ENCODE measurements at regions not wholly inside any gene's neighbourhood (a gene's known extent, or its start where the extent isn't known, plus 50 kb on each side); places are given as distances from the start of the nearest gene placed in this dataset.

DNA sequence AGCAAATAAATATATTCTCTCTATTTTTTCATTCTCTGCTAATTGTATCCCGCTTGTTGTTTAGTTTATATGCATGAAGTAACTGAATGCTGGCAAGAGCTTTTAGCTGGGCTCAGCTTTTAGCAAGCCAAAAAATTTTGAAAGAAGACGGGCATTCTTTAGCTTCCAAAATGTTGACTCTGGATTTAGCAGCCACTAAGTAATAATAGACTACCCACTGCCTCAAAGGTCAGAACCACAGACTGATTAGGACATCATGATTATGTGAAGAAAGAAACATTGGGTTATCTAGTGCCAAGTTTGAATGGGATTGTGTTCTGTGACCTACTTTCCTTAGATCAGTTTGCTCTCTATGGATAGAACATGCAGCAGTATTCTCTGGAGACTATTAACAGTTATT, 80.3 kb upstream of the DPH5 start:
- intact Hi-C loops (cut with micrococcal nuclease; ENCODE audit: unreplicated experiment): no loop called here
- H3K4me1 ChIP-seq (ENCODE audit: control insufficient read depth, insufficient read depth, low read length): no peaks in the 10 kb centered on the region
- no peak for DNase-seq (ENCODE audit: low read depth, low spot score)
- H3K4me3 ChIP-seq (ENCODE audit: low read depth in 2 of 2, low read length in 2 of 2): no peak overlapping the region
- H3K27me3 ChIP-seq (ENCODE audit: control insufficient read depth, insufficient read depth, low read length): no peaks in the 10 kb centered on the region
- in situ Hi-C loops (cut with HindIII; ENCODE audit: low pct_unique_long_range_greater_than_20kb, low sequenced_read_pairs): no loop called here
- ChIA-PET CTCF (no interaction called here), POLR2A (no interaction called here)
- no peak overlapping the region for H3K27ac ChIP-seq (ENCODE audit: low read length)
- H3K36me3 ChIP-seq (ENCODE audit: control insufficient read depth, insufficient read depth, low read length): no peaks in the 10 kb centered on the region
- no peak for ATAC-seq
- no peaks in the 10 kb centered on the region for H3K9me3 ChIP-seq (ENCODE audit: control insufficient read depth, insufficient read depth, low read depth, low read length)
- BruUV-seq (replicated peaks): no TSS peak
- TF ChIP-seq POLR2AphosphoS5 (IDR thresholded peaks at IDR 0.05; ENCODE audit: low read depth, low read length) (no peak), SIN3A (IDR thresholded peaks at IDR 0.05; ENCODE audit: borderline replicate concordance, insufficient read depth, low read depth, low read length) (no peak), TCF7L2 (IDR thresholded peaks at IDR 0.05; ENCODE audit: low read depth, low read length) (no peak)
- TF ChIP-seq, protein P1, sequence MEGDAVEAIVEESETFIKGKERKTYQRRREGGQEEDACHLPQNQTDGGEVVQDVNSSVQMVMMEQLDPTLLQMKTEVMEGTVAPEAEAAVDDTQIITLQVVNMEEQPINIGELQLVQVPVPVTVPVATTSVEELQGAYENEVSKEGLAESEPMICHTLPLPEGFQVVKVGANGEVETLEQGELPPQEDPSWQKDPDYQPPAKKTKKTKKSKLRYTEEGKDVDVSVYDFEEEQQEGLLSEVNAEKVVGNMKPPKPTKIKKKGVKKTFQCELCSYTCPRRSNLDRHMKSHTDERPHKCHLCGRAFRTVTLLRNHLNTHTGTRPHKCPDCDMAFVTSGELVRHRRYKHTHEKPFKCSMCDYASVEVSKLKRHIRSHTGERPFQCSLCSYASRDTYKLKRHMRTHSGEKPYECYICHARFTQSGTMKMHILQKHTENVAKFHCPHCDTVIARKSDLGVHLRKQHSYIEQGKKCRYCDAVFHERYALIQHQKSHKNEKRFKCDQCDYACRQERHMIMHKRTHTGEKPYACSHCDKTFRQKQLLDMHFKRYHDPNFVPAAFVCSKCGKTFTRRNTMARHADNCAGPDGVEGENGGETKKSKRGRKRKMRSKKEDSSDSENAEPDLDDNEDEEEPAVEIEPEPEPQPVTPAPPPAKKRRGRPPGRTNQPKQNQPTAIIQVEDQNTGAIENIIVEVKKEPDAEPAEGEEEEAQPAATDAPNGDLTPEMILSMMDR (IDR thresholded peaks at IDR 0.05): no peak
- TF ChIP-seq, protein P2, sequence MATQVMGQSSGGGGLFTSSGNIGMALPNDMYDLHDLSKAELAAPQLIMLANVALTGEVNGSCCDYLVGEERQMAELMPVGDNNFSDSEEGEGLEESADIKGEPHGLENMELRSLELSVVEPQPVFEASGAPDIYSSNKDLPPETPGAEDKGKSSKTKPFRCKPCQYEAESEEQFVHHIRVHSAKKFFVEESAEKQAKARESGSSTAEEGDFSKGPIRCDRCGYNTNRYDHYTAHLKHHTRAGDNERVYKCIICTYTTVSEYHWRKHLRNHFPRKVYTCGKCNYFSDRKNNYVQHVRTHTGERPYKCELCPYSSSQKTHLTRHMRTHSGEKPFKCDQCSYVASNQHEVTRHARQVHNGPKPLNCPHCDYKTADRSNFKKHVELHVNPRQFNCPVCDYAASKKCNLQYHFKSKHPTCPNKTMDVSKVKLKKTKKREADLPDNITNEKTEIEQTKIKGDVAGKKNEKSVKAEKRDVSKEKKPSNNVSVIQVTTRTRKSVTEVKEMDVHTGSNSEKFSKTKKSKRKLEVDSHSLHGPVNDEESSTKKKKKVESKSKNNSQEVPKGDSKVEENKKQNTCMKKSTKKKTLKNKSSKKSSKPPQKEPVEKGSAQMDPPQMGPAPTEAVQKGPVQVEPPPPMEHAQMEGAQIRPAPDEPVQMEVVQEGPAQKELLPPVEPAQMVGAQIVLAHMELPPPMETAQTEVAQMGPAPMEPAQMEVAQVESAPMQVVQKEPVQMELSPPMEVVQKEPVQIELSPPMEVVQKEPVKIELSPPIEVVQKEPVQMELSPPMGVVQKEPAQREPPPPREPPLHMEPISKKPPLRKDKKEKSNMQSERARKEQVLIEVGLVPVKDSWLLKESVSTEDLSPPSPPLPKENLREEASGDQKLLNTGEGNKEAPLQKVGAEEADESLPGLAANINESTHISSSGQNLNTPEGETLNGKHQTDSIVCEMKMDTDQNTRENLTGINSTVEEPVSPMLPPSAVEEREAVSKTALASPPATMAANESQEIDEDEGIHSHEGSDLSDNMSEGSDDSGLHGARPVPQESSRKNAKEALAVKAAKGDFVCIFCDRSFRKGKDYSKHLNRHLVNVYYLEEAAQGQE (IDR thresholded peaks at IDR 0.05; ENCODE audit: insufficient read depth in 1 of 2, low read depth in 2 of 2, low read length in 1 of 2): no peak

DNA sequence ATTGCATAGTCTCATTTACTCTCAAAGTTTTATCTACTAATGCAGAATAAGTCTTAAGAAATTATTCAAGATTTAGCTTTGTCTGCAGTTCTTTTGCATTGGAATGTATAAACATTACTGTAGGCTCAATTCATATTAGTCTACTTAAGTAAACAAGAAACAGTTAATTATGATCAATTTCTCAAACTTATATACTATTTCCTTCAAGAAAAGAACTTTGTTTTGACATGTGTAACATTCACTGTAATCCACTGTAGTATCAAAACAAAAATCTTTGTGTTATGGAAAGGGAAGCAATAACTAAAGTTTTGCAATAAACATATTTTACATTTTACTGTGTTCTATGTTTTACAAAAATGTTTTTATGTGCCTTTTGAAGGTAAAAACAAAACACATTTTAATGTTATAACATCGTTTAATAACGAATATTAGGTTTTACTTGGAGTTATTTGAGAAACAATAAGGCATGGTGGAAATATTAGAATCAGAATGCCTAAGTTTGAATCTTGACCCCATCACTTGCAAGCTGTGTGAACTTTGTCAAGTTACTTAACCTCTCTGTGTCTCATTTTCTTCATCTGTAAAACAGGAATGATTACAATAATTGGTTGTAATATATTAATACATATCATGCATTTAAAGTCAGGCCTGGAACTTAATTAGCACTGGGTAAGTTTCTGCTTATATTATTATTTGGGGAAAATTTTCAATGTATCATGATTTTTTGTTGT, 77.0 kb upstream of the DPH5 start:
- Histone ChIP-seq H3K27ac (ENCODE audit: low read length) (no peak overlapping the region), H3K4me3 (ENCODE audit: low read depth in 2 of 2, low read length in 2 of 2) (no peak overlapping the region), H3K9me3 (ENCODE audit: control insufficient read depth, insufficient read depth, low read depth, low read length) (no peaks in the 10 kb centered on the region), H3K36me3 (ENCODE audit: control insufficient read depth, insufficient read depth, low read length) (no peaks in the 10 kb centered on the region), H3K4me1 (ENCODE audit: control insufficient read depth, insufficient read depth, low read length) (no peaks in the 10 kb centered on the region), H3K27me3 (ENCODE audit: control insufficient read depth, insufficient read depth, low read length) (no peaks in the 10 kb centered on the region)
- BruUV-seq (replicated peaks): no TSS peak
- in situ Hi-C loops (cut with HindIII; ENCODE audit: low pct_unique_long_range_greater_than_20kb, low sequenced_read_pairs): no loop called here
- intact Hi-C loops (cut with micrococcal nuclease; ENCODE audit: unreplicated experiment): no loop called here
- POLR2A ChIA-PET: no interaction called here
- DNase-seq (ENCODE audit: low read depth, low spot score) (no peak), ATAC-seq (no peak)
- CTCF ChIA-PET: no interaction called here
- TF ChIP-seq SIN3A (IDR thresholded peaks at IDR 0.05; ENCODE audit: borderline replicate concordance, insufficient read depth, low read depth, low read length) (no peak), TCF7L2 (IDR thresholded peaks at IDR 0.05; ENCODE audit: low read depth, low read length) (no peak), POLR2AphosphoS5 (IDR thresholded peaks at IDR 0.05; ENCODE audit: low read depth, low read length) (no peak)
- TF ChIP-seq, protein P1 (IDR thresholded peaks at IDR 0.05): no peak
- TF ChIP-seq, protein P2 (IDR thresholded peaks at IDR 0.05; ENCODE audit: insufficient read depth in 1 of 2, low read depth in 2 of 2, low read length in 1 of 2): no peak

All from Panc1 (cell line).